GM18508 (cell line): ENCODE measurements at regions not wholly inside any gene's neighbourhood (a gene's known extent, or its start where the extent isn't known, plus 50 kb on each side); places are given as distances from the start of the nearest gene placed in this dataset.
"Not testable (repeated sequence)": the region's sequence is repeated elsewhere in the genome, so short reads cannot be mapped to it uniquely, and the experiment has no call there.

Source experiments
- ATAC-seq: cut with Tn5 transposase; IDR thresholded peaks from one replicate; pipeline ENCODE4 v1.9.1; 2021; ENCODE audit warnings: moderate number of reproducible peaks; ENCODE audit not compliant: insufficient read depth, unreplicated experiment

DNA sequence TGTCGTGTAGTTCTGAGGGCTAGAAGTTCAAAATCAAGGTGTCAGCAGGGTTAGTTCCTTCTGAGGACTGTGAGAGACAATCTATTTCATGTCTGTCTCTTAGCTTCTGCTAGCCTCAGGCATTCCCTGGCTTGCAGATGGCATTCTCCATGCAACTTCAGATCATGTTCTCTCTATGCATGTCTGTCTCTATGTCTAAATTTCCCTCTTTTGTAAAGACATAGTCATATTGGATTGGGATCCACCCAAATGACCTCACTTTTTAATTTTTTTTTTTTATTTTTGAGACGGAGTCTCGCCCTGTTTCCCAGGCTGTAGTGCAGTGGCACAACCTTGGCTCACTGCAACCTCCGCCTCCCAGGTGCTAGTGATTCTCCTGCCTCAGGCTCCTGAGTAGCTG is 104.6 kb downstream of the RAP2B start:
- no peak for ATAC-seq

DNA sequence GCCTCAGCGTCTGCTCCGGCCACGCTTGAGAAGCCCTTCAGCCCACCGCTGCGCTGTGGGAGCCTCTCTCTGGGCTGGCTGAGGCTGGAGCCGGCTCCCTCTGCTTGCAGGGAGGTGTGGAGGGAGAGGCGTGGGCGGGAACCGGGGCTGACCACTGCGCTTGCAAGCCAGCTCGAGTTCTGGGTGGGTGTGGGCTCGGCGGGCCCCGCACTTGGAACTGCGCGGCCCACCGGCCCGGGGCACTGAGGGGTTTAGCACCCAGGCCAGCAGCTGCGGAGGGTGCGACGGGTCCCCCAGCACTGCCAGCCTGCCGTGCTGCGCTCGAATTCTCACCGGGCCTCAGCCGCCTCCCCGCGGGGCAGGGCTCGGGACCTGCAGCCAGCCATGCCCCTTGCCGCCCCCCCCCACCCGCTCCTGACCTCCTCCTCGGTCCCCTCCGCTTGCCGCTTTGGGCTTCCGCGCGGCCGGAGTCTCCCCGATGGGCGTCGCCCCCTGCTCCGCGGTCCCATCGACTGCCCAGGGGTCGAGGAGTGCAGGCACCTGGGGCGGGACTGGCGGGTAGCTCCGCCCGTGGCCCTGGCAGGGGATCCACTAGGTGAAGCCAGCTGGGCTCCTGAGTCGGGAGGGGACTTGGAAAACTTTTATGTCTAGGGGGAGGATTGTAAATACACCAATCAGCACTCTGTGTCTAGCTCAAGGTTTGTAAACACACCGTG is 106.7 kb downstream of the RAP2B start:
- ATAC-seq, result no peak

DNA sequence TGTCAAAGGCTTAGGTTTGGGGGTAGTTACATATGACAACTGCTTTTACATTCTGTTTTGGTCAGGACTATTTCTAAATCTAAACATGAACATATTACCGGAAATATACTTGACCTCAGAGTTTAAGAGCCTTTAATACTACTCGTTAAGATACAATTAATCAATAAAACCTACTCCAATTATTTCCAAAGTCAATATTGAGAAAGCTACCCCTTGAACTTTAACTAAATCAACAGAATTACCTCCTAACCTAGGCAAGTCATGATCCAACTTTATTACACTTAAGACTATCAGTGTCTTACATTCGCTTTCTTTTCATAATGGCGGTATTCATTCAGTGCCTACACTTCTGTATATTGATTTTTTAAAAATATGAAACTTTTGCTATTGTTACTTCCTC is 107.7 kb downstream of the RAP2B start:
- no peak for ATAC-seq

DNA sequence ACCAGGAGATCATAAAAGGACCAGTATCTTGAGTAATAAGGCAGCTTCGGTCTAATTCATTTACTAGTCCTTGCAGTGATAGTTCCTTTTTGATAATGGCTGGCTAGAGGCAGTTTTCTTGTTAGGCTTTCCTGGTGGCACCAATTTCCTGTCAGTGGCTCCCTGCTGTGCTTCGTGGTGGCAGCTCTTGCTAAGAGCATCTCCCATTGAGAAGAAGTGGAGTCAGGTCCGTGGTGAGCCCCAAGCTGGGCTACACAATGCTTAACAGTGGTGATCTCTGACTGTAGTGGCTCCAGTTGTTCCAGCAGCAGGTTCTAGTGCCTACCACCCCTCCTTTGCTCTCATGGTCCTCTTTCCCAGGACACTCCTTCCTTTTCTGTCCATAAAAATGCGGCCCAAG is 111.2 kb downstream of the RAP2B start:
- ATAC-seq, result no peak

DNA sequence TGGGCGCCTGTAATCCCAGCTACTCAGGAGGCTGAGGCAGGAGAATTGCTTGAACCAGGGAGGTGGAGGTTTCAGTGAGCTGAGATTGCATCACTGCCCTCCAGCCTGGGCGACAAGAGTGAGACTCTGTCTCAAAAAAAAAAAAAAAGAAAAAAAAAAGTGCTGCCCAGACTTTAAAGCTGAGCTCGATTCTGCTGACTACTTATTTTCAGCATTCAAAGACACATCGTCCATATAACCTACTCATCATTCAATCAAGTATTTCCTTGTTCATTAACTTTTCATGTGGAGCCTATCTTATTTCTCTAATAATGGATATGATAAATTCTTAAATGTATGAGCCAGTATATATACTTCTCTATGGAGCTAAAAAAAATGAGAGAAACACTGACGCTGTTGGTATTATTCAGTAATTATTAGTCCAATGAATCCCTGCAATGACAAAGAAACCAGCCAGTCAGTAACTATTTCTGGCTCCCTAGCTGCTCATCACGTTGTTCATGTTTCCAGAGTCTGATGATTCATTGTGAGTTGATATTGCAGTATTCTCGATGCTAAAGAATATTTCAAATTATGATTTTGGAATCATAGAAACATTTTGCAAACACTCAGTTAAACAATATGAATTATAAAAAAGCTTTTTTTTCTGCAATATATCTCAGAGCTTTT is 111.9 kb downstream of the RAP2B start:
- ATAC-seq, result no peak

DNA sequence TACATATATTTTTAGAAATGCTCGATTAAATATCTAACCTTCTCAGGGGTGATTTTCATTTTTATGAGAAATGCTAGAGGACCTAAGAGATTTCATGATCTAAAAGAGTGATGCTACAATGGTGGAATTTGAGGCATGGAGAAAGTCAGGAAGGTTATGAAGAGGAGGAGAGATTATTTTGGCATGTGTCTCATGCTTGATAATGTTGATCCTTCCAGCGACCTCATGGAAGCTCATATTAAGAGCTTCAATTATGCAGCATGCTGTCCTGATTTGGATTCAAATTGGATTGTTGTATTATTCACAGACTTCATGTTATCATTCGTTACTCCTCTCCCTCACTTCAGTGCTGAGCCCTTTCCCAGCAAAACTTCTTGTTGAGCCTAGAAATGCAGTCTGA is 112.5 kb downstream of the RAP2B start:
- no peak for ATAC-seq

DNA sequence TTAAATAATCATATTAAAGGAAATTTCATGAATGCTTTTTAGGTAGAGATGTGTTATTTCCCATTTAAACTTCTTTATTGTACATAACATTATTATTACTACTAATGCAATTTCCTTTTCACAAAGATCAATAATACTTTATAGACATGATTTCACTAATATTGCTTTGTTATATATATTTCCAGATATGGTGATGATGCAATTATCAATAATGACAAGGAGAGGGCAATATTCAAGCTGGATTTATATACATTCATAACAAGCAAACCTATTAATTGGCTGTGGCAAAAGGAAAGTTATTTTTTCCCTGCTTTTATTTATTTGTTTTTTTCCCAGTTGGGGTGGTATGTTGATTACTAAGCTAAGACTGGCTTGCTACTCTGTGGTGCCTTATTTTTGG is 113.5 kb downstream of the RAP2B start:
- no peak for ATAC-seq

DNA sequence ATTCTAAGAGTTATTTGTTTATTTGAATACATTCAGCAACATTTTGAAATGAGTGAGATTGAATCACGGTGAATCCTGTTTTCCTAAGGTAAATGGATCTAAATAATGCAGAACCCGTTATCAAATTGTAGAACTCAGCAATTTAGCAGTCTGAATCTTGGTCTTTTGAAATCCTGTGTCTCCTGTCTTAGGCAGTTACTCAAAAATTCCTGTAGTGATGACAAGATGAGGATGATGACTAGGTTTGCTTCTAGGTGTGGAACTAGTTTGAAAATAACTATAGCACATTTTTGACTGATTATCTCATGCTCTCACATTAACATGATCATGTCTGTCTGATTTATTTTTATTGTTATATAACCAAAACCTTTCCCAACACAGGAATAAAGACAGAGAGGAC is 115.0 kb downstream of the RAP2B start:
- ATAC-seq, result no peak

DNA sequence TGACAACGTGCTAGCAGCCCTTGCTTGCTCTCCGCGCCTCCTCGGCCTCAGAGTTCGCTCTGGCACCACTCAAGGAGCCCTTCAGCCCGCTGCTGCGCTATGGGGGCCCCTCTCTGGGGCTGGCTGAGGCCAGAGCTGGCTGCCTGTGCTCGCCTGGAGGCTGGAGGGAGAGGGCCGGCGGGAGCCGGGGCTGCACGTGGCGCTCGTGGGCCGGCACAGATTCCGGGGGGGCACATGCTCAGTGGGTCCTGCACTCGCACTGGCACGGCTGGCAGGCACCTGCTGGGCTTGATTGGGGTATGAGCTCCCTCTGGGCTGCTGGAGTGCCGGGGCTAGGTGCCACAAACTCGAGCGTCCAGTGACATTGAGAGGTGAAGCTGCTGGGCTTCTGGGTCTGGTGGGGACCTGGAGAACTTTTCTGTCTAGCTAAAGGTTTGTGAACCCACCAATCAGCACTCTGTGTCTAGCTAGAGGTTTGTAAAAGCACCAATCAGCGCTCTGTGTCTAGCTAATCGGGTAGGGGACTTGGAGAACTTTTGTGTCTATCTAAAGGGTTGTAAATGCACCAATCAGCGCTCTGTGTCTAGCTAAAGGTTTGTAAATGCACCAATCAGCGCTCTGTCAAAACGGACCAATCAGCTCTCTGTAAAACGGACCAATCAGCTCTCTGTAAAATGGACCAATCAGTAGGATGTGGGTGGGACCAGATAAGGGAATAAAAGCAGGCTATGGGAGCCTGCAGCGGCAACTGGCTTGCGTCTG is 119.4 kb downstream of the RAP2B start:
- ATAC-seq, result not testable (repeated sequence)

DNA sequence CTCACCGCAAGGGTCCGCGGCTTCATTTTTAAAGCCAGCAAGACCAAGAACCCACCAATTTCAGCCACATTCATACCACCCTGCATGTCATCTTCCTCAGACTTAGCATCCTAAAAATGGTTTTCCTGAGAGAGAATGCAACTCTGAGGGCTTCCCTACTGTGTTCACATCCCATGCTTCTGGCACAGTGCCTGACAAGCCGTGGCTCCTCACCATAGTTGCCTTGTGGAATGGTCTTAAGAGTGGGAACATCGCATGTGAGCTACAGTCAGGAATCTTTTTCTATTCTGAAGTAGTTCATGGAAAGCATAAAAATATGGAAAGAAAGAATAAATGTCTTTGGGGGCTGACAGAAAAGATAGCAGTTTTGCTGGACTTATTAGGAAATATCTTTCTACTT is 120.3 kb downstream of the RAP2B start:
- ATAC-seq, result no peak

DNA sequence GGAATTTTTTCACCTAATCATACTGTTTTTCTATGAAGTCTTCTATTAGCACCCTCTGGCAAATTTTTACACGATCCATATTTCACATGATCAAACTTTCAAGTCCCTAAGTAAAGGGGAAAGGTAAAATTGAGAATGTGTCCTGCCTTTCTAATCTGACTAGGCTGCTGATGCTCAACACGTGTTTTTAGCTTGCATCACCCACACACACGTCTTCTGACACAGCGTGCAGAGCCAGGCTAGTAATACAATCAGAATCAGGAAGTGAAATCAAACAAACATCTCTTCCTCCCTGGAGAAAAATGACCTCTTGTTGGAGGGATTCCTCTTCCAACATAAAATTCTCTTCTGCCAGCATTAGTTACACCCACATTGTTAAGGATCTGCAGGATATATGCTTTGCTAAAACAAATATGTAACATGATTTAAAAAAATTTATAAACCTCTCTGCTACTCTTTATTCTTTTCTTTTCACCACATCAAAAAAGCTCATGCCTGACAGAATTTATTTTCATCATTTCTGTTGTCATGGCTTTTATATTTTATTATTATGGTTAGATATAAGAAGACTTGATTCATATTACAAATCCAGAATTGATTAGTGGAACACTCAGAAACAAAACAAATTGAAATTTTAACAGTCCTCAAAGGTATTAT is 122.4 kb downstream of the RAP2B start:
- ATAC-seq, result no peak

DNA sequence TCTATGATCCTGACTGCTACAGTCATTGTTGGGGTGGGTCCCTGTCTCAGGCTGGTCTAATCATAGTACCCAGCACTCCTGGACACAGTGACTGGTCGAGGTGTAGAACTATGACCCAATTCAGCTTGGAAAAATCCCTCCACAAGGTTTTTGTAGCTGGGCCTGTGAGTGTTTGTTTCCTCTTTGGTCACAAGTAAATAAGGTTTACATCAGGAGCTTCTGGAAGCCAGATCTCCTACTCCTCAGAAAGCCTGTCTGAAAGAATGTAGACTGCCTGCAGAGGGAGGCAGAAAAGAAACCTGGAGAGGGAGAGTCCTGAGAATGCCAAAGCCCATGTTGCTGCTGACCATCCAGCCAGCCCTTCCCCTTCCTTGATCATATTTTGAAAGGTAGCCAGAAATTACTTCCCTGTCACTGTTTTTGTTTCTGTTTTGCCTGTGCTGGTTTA is 123.2 kb downstream of the RAP2B start:
- no peak for ATAC-seq

DNA sequence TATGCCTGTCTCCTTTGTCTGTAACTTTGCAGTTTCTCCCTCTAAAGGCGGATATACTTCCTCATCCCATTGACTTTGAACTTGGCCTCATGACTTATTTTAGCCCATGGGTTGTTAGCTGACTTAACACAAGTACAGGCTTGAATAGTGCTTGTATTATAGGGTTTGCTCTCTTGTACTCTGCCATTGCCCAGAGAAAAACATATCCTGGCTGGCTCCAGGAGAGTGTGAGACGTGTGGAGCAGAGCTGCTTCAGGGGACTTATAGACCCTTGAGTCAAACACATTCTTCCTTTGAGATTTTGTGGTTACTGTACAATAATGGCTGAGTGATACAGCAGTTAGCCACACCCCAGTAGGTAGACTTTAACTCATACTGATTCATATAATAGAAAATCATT is 124.0 kb downstream of the RAP2B start:
- ATAC-seq, result no peak

DNA sequence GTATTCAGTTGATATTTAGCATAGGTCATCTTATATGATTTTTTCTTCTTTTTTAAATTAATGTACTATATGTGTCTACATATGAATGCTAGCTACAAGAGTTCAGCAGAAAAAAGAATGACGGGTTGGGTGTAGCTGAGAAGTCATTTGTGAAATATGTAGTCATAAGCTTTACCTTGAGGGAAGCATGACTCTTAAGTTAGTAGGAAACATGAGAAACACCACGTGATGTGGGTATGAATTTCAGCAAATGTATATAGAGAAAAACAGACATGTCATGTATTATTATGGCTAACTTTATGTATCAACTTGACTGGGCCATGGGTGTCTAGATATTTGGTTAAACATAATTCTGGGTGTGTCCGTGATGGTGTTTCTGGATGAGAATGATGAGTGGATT is 125.0 kb downstream of the RAP2B start:
- ATAC-seq, result no peak

DNA sequence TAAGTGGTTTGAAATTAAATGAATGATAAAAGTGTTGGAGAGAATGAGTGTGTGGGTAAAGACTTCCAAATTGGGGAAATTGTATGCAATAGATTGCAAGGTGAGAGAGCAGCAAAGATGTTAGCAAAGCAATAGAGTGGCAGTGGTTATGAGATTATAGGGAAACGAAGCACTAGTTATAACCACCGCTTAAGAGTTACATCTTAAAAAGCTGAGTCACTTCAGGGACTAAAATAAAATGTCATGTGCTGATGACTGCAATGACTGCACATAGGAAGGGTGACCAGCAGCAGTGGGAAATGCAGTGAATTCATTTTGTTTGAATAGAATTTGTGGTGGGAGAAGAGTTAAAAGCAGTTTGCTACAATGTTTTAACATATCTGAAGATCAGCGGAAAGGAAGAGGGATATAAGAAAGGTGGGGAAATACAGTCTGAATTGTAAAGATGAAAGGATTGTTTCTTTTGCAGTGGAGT is 127.3 kb downstream of the RAP2B start:
- no peak for ATAC-seq

DNA sequence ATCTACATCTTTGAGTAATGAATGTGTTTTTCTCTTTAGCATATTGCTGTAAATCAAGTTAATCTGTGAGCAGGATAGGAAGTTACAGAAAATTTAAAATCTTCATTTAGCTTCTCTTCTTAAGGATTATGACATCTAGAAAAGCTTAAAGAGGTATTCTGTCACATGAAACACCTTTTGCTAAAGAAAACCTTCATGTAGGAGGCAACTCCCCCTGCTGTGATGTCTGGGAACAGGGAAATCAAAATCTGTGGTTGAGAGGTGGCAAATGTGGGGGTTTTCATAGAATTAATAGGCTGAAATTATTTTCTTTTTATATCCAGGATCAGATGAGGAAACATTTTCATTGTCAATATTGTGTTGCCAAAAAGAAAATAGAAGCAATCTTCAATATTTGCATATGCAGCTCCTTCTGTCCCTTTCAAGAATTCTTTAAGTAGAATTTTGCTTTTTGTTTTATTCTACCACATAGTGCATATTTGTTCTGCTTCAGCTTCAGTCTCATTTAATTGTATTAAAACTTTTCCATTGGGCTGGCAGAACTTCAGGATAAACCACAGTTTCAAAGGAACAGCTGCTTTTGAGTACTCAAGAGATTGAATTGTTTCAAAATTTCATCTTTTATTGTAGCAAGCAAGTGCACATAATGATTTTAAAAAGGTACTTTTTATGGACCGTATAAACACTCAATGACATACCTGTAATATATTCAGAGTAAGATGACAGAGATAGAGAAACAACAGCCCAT is 128.4 kb downstream of the RAP2B start:
- no peak for ATAC-seq

DNA sequence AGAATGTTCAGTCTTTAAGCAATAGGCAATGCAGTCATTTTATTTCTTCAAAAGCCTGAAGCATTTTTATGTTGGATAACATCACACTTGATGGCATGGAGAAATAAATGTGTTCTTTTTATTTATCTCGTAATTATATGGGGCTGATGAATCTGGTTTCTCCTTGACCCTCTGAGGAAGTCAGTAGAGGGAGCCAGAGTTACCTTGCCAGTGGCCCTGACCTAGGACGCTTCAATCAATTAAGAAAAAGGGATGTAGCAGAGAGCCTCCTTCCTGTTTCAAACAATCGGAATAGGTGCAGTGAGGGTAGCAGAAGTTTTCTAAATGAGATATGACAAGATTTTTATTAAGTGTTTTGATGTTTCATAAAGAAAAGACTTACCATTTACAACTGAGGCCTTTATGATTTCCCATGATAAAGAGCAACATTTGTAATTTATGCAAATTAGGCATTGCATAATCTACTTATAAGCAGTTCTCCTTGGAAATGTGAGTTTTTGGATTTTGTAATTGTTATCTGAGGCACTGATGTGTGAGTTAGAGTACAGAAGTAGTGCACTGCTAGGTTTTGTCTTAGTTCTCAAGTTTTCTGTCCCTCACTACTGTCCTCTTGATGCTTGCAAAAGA is 129.1 kb downstream of the RAP2B start:
- ATAC-seq, result no peak

DNA sequence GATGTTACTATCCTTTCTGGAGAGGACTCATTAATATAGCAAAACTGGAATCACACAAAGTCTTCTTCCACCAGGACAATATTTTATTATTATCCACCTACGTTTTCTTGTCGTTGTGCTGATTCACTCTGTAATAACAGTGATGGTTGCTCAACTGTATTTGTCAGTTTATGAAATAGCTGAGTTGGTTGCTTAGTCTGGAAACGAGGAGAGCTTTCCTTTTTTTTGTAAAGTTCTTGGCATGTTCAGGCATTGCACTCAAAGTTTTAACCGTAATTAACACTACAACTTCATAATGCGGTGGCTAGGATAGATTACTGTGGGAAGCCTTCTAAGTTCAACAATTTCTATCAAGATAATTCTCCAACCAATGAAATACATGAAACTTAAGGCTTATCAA is 131.2 kb downstream of the RAP2B start:
- no peak for ATAC-seq

DNA sequence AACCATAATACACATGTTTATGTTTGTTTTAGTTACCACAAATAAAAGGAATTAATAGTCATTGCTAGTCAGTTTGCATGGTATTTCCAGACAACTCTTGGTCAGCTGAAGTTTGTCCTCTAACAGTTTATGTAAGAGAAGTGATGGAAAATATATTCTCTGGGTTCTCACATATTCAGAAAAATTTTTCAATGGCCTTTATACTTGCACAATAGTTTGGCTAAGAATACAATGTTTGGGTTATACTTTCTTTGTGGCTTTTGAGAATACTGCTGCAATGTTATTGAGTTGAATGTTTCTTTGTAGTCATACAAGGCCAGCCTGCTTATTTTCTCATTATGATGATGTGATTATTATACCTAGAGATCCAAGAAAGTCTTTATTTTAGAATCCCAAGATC is 133.9 kb downstream of the RAP2B start:
- no peak for ATAC-seq

DNA sequence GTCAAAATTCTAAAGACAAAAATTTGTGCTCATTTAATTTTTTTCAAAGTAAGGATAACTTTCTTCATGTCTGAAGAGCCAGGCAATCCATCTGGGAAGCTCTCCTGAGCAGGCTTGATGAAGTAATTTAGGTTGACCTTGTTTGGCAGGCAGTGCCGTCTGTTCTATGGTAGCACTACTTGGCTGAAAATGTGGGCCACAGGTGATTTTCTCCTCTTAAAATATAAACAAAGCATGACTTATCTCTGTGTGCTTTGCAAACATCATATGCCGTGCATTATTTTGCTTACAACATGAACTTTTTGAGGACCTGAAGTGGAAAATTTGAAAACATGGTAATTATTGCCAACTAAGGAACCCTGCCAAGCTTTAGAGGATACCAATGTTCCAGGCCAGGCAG is 143.2 kb downstream of the RAP2B start:
- no peak for ATAC-seq
